ENCODE measurements at regions not wholly inside any gene's neighbourhood (a gene's known extent, or its start where the extent isn't known, plus 50 kb on each side); places are given as distances from the start of the nearest gene placed in this dataset.

- Histone ChIP-seq H3K36me3 (no peaks in the 10 kb centered on the region), H3K27me3 (no peaks in the 10 kb centered on the region), H3K4me1 (no peaks in the 10 kb centered on the region), H3K27ac (no peak overlapping the region), H3K9me3 (no peaks in the 10 kb centered on the region), H3K4me3 (no peak overlapping the region)
- intact Hi-C loops (cut with DNase I), result no loop called here
- DNase-seq (peak in 1 of 4 donors; percentile 3), ATAC-seq (no peak)
- TF ChIP-seq CTCF (IDR thresholded peaks at IDR 0.05), result no peak
Measured at GRCh38 chr1:83065952-83066727, 932.8 kb downstream of the TTLL7 start.

DNA sequence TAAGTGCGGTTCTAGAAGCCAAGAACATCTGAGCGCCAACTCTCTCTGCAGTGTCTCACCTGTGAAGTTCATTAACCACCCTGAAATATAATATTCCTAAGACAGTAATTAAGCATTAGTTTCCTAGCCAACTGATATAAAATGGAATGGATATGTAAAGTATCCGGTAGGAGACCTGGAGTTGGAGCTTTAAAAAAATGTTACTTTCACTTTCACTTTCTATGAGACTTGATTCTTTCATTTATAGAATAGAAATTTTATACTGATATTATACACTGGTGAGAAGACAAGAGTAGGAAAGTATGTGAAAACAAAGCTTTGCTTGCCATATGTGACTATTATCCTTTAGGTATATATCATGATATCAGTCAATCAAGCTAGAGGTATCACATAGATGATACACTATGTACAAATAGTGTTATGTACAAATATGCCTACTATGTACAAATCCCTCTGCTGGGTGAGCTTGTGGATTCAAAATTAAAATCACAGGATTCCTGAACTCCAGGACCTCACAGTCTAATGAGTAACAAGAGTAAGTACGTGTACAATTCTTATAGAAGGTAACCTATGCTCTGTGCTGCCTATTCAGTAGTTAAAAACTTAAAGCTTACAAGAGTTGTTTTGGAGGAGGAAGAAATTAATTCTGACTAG is 934.2 kb downstream of the TTLL7 start:
- Histone ChIP-seq H3K27ac (no peak overlapping the region), H3K4me3 (no peak overlapping the region), H3K4me1 (peaks cover 0 to 3% of the 10 kb centered on the region in 2 donors), H3K27me3 (no peaks in the 10 kb centered on the region), H3K9me3 (no peaks in the 10 kb centered on the region), H3K36me3 (no peaks in the 10 kb centered on the region)
- DNase-seq (no peak), ATAC-seq (no peak)
- TF ChIP-seq CTCF (IDR thresholded peaks at IDR 0.05), result no peak
- intact Hi-C loops (cut with DNase I), result no loop called here

- TF ChIP-seq CTCF (IDR thresholded peaks at IDR 0.05), result no peak
- no peaks in the 10 kb centered on the region for H3K27me3 ChIP-seq
- ATAC-seq (no peak), DNase-seq (no peak)
- intact Hi-C loops (cut with DNase I), result no loop called here
- H3K9me3 ChIP-seq, result no peaks in the 10 kb centered on the region
- H3K36me3 ChIP-seq, result no peaks in the 10 kb centered on the region
- H3K4me3 ChIP-seq, result no peak overlapping the region
- H3K27ac ChIP-seq, result no peak overlapping the region
- H3K4me1 ChIP-seq, result peaks cover 0 to 3% of the 10 kb centered on the region in 2 donors
Measured at GRCh38 chr1:83060651-83061390, 938.1 kb downstream of the TTLL7 start.

DNA sequence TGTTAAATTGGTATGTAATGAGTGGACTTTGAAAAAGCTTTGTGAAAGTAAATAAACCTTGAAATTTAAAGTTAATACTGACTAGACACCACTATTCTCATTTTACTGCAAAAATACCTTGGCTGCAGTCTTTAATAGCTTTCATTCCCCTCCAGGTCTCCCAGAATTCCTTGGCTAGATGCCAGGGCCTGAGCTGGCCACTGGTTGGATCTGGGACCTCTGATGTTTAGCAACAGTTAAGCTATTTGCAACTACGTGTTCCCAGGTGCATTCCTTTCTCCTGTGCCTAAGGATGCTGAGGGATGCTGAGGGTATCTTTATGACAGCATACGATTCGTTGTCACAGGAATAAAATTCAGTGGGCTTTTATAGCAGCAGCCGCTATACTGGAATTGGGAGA is 938.7 kb downstream of the TTLL7 start:
- DNase-seq, result no peak
- H3K9me3 ChIP-seq, result no peaks in the 10 kb centered on the region
- H3K4me3 ChIP-seq, result no peak overlapping the region
- ATAC-seq, result no peak
- no peak overlapping the region for H3K27ac ChIP-seq
- no peak for TF ChIP-seq CTCF (IDR thresholded peaks at IDR 0.05)
- H3K27me3 ChIP-seq, result no peaks in the 10 kb centered on the region
- peaks cover 0 to 3% of the 10 kb centered on the region in 2 donors for H3K4me1 ChIP-seq
- intact Hi-C loops (cut with DNase I), result no loop called here
- H3K36me3 ChIP-seq, result no peaks in the 10 kb centered on the region

GRCh38 chr1:83058327-83058726 is 940.6 kb downstream of the TTLL7 start:
- Histone ChIP-seq H3K4me3 (no peak overlapping the region), H3K27ac (no peak overlapping the region), H3K9me3 (no peaks in the 10 kb centered on the region), H3K4me1 (peaks cover 0 to 3% of the 10 kb centered on the region in 2 donors), H3K27me3 (no peaks in the 10 kb centered on the region), H3K36me3 (no peaks in the 10 kb centered on the region)
- intact Hi-C loops (cut with DNase I), result no loop called here
- TF ChIP-seq CTCF (IDR thresholded peaks at IDR 0.05), result no peak
- ATAC-seq, result no peak
- DNase-seq, result no peak

All from left lung (tissue), 4 donors.